Smooth muscle cell (in vitro differentiated cells): ENCODE measurements at regions not wholly inside any gene's neighbourhood (a gene's known extent, or its start where the extent isn't known, plus 50 kb on each side); places are given as distances from the start of the nearest gene placed in this dataset.

Experiments
- DNase-seq: peaks from one replicate; lab custom pipeline; 2025; ENCODE audit not compliant: unreplicated experiment; lab: John Stamatoyannopoulos, UW
- H2AFZ ChIP-seq: fragments of 200-600 bp; sonication (generic); 2 replicates; pipeline ENCODE4 v1.6.0; 2016; ENCODE audit warnings: antibody characterized with exemption, low read depth, mild to moderate bottlenecking
- H3F3A ChIP-seq: fragments of 200-600 bp; sonication (generic); 2 replicates; pipeline ENCODE4 v1.6.0; 2017; ENCODE audit warnings: antibody characterized with exemption, low read depth
- H3K27ac ChIP-seq: fragments of 200-600 bp; sonication (generic); 2 replicates; pipeline ENCODE4 v1.5.1; 2016; ENCODE audit warnings: low read depth, mild to moderate bottlenecking
- H3K27me3 ChIP-seq: fragments of 200-600 bp; sonication (generic); 2 replicates; pipeline ENCODE4 v1.6.1; 2016; ENCODE audit warnings: low read depth, mild to moderate bottlenecking
- H3K36me3 ChIP-seq: fragments of 200-600 bp; sonication (generic); 2 replicates; pipeline ENCODE4 v1.5.1; 2016; ENCODE audit warnings: low read depth
- H3K4me1 ChIP-seq: fragments of 200-600 bp; sonication (generic); 2 replicates; pipeline ENCODE4 v1.5.1; 2016; ENCODE audit warnings: low read depth
- H3K4me2 ChIP-seq: fragments of 200-600 bp; sonication (generic); 2 replicates; pipeline ENCODE4 v1.6.0; 2016; ENCODE audit warnings: mild to moderate bottlenecking
- H3K4me3 ChIP-seq: fragments of 200-600 bp; sonication (generic); 2 replicates; pipeline ENCODE4 v1.5.1; 2016; ENCODE audit warnings: mild to moderate bottlenecking
- H3K79me2 ChIP-seq: fragments of 200-600 bp; sonication (generic); 2 replicates; pipeline ENCODE4 v1.6.0; 2016; ENCODE audit warnings: low read depth, mild to moderate bottlenecking
- H3K9ac ChIP-seq: fragments of 200-600 bp; sonication (generic); 2 replicates; pipeline ENCODE4 v1.6.0; 2016; ENCODE audit warnings: low read depth
- H3K9me3 ChIP-seq: fragments of 200-600 bp; sonication (generic); replicated peaks from 2 replicates; pipeline ENCODE4 v1.5.1; 2016; ENCODE audit warnings: low read depth
- H4K20me1 ChIP-seq: fragments of 200-600 bp; sonication (generic); 2 replicates; pipeline ENCODE4 v1.6.0; 2016; ENCODE audit warnings: low read depth
- CTCF ChIP-seq: fragments of 200-600 bp; sonication (generic); IDR thresholded peaks from 2 replicates; pipeline ENCODE4 v1.5.1; 2017; ENCODE audit warnings: borderline replicate concordance, mild to moderate bottlenecking, antibody characterized with exemption; ENCODE audit not compliant: insufficient read depth, poor library complexity, severe bottlenecking
- WGBS: methylation state at CpG from one replicate; pipeline ENCODE4 v1.1.7; 2016; ENCODE audit warnings: low lambda C conversion rate; 5-methylcytosine and 5-hydroxymethylcytosine counted together

DNA sequence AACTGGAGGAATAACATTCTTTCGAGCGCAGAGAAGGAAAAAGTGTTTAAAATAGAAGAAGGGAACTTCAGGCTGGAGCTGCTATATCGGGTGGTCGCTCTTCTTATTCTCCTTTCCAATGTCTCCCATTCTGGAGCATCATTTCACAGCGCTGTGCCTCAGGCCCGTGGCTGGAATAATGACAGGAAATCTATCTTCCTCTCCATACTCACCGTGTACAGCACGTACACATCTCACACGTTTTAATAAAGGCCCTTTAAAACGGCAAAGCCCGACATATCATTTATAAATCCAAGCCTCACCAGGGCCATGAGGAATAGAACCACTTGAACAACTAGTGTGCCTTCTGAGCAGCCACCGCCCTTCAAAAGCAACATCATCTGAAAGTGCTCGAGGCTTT is 264.4 kb downstream of the TEX29 start:
- H3K4me1 ChIP-seq: no peaks in the 10 kb centered on the region
- H3K79me2 ChIP-seq: no peaks in the 10 kb centered on the region
- DNase-seq: no peak
- H3K9ac ChIP-seq: no peak overlapping the region
- 90% methylated on average over 13 of the region's 13 CpGs for WGBS
- no peaks in the 10 kb centered on the region for H3F3A ChIP-seq
- no peaks in the 10 kb centered on the region for H3K27me3 ChIP-seq
- H4K20me1 ChIP-seq: no peaks in the 10 kb centered on the region
- H2AFZ ChIP-seq: no peak overlapping the region
- no peaks in the 10 kb centered on the region for H3K36me3 ChIP-seq
- TF ChIP-seq CTCF: no peak
- no peak overlapping the region for H3K27ac ChIP-seq
- H3K4me3 ChIP-seq: no peak overlapping the region
- H3K9me3 ChIP-seq: no peaks in the 10 kb centered on the region
- H3K4me2 ChIP-seq: no peak overlapping the region

- 92% methylated on average over 27 of the region's 27 CpGs for WGBS
- no peaks in the 10 kb centered on the region for H3K9me3 ChIP-seq
- no peaks in the 10 kb centered on the region for H3K27me3 ChIP-seq
These were observed 265.8 kb downstream of the TEX29 start for GRCh38 chr13:111586291-111586690.

DNA sequence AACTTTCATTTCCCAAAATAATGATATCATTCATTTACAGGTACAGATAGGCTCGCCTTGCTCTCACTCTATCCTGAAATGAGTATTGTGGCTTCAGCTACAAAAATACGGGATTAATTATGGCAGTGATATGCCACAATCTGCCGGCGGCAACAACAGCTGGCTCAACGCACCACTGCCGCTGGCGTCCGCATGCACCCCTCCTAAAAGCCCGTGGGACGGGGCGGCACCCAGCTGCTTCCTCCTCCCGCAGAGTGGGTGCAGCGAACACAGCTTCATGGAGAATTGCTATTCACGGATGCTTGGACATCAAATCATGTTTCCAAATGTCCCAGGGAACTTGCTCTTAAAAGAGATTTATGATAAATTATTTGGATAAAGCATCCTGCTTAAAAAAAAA is 266.8 kb downstream of the TEX29 start:
- Histone ChIP-seq H3K27me3 (no peaks in the 10 kb centered on the region), H3K27ac (no peak overlapping the region), H3K36me3 (no peaks in the 10 kb centered on the region), H3F3A (no peaks in the 10 kb centered on the region), H3K9ac (no peak overlapping the region), H3K79me2 (no peaks in the 10 kb centered on the region), H4K20me1 (no peaks in the 10 kb centered on the region), H3K4me3 (no peak overlapping the region), H3K9me3 (no peaks in the 10 kb centered on the region), H2AFZ (no peak overlapping the region), H3K4me1 (no peaks in the 10 kb centered on the region), H3K4me2 (no peak overlapping the region)
- DNase-seq: no peak
- WGBS: 91% methylated on average over 14 of the region's 14 CpGs
- TF ChIP-seq CTCF: no peak

More at GRCh38 chr13:111586291-111586690, 265.8 kb downstream of the TEX29 start:
- DNase-seq: no peak
- no peaks in the 10 kb centered on the region for H3F3A ChIP-seq
- no peaks in the 10 kb centered on the region for H3K4me1 ChIP-seq
- TF ChIP-seq CTCF: no peak
- no peak overlapping the region for H3K4me3 ChIP-seq
- no peak overlapping the region for H2AFZ ChIP-seq
- no peak overlapping the region for H3K27ac ChIP-seq
- no peak overlapping the region for H3K4me2 ChIP-seq
- H3K79me2 ChIP-seq: no peaks in the 10 kb centered on the region
- H3K9ac ChIP-seq: no peak overlapping the region
- no peaks in the 10 kb centered on the region for H3K36me3 ChIP-seq
- no peaks in the 10 kb centered on the region for H4K20me1 ChIP-seq

GRCh38 chr13:111589321-111589720 is 268.9 kb downstream of the TEX29 start:
- no peak for TF ChIP-seq CTCF
- no peaks in the 10 kb centered on the region for H3F3A ChIP-seq
- no peak overlapping the region for H3K27ac ChIP-seq
- no peak overlapping the region for H3K4me3 ChIP-seq
- H3K79me2 ChIP-seq: no peaks in the 10 kb centered on the region
- no peaks in the 10 kb centered on the region for H3K36me3 ChIP-seq
- no peaks in the 10 kb centered on the region for H3K4me1 ChIP-seq
- H2AFZ ChIP-seq: no peak overlapping the region
- no peak overlapping the region for H3K9ac ChIP-seq
- no peak for DNase-seq
- no peak overlapping the region for H3K4me2 ChIP-seq
- 78% methylated on average over 4 of the region's 4 CpGs for WGBS
- no peaks in the 10 kb centered on the region for H3K9me3 ChIP-seq
- no peaks in the 10 kb centered on the region for H4K20me1 ChIP-seq
- no peaks in the 10 kb centered on the region for H3K27me3 ChIP-seq
